ENCODE measurements at regions not wholly inside any gene's neighbourhood (a gene's known extent, or its start where the extent isn't known, plus 50 kb on each side); places are given as distances from the start of the nearest gene placed in this dataset.

DNA sequence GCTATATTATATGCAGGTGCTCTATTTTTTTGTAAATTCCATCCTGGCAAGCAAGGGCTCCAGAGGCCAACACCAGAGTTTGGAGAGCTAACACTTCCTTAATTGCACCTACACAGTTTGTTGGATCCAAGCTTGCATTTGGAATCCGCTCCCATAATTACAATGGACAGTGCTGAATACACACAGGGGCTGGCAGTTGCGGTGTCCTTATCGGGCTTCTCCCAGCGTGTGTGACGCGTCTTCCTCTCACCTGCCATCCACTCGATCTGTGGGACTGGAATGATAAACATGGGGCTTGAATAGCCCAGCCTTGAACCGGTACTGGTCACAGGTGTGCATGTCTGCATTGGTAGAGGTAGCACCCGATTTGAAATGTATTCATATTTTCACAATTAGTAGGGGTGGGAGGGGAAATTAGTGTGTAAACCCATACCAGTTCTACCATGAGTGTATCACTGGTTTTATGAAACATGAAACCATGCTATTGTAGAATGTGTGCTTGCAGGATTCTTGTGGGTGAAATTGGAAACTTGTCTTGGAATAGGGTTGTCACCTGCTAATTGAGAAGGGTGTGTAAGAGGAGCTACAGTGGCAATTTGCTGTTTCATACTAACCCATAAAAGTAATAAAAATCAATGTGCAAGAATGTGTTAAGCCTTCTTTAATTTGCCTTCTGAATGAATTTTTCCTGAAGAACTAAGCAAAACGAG is 316.5 kb downstream of the WDR11 start:
- 88 to 95% (median 90%) methylated on average over 7 to 10 of the region's 10 CpGs for WGBS, 4 donors
- H3K36me3 ChIP-seq (replicated peaks in 1 of 2) = no peaks in the 10 kb centered on the region
- intact Hi-C loops (cut with DNase I) = no loop called here
- no peaks in the 10 kb centered on the region for H3K9me3 ChIP-seq (replicated peaks in 1 of 3)
- DNase-seq = no peak
- no peak overlapping the region for H3K27ac ChIP-seq
- no peaks in the 10 kb centered on the region for H3K27me3 ChIP-seq
- TF ChIP-seq, protein P1, sequence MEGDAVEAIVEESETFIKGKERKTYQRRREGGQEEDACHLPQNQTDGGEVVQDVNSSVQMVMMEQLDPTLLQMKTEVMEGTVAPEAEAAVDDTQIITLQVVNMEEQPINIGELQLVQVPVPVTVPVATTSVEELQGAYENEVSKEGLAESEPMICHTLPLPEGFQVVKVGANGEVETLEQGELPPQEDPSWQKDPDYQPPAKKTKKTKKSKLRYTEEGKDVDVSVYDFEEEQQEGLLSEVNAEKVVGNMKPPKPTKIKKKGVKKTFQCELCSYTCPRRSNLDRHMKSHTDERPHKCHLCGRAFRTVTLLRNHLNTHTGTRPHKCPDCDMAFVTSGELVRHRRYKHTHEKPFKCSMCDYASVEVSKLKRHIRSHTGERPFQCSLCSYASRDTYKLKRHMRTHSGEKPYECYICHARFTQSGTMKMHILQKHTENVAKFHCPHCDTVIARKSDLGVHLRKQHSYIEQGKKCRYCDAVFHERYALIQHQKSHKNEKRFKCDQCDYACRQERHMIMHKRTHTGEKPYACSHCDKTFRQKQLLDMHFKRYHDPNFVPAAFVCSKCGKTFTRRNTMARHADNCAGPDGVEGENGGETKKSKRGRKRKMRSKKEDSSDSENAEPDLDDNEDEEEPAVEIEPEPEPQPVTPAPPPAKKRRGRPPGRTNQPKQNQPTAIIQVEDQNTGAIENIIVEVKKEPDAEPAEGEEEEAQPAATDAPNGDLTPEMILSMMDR (IDR thresholded peaks at IDR 0.05) = no peak
- no peak for TF ChIP-seq POLR2A (IDR thresholded peaks at IDR 0.05)
- no peaks in the 10 kb centered on the region for H3K4me1 ChIP-seq (replicated peaks in 1 of 2)
- no peak overlapping the region for H3K4me3 ChIP-seq

DNA sequence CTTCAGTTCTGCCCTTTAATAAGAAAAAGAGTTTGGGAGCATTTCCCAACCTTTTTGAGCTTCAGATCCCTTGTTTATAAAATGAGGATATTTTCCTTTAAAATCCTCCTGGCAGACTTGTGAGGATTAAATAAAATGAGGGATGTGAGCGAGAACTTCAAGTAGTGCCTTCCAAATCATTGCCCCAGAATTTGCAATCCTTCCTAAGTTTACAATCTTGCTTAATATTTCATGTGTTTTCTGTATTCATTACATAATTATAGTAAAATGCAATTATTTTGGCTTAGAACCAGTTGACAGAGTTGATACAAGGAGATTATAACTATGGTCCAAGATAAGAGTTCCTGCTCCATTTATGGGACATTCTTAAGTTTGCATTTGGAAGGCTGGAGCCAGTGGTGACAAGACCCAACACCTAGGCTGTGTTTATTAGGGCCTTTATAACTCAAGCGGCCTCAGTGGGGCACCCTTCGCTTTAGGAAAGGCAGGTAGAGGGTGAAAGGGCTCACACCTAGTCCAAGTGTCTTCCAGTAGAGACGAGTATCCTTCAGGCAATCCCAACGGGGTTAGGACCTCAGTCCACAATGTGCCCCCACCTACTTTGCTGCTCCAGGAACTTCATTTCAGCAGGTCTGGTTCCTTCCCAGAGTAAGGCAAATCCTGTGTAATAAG is 317.5 kb downstream of the WDR11 start:
- H3K9me3 ChIP-seq (replicated peaks in 1 of 3) = no peaks in the 10 kb centered on the region
- H3K27ac ChIP-seq = no peak overlapping the region
- 78 to 95% (median 80%) methylated on average over 5 of the region's 5 CpGs for WGBS, 4 donors
- TF ChIP-seq, protein P1 (IDR thresholded peaks at IDR 0.05) = no peak
- TF ChIP-seq POLR2A (IDR thresholded peaks at IDR 0.05) = no peak
- H3K4me3 ChIP-seq = no peak overlapping the region
- no peaks in the 10 kb centered on the region for H3K36me3 ChIP-seq (replicated peaks in 1 of 2)
- no peaks in the 10 kb centered on the region for H3K4me1 ChIP-seq (replicated peaks in 1 of 2)
- H3K27me3 ChIP-seq = no peaks in the 10 kb centered on the region
- no peak for DNase-seq
- intact Hi-C loops (cut with DNase I) = no loop called here

- H3K27me3 ChIP-seq = no peaks in the 10 kb centered on the region
- H3K9me3 ChIP-seq (replicated peaks in 1 of 3) = no peaks in the 10 kb centered on the region
- H3K4me1 ChIP-seq (replicated peaks in 1 of 2) = no peaks in the 10 kb centered on the region
- 74 to 91% (median 83%) methylated on average over 3 of the region's 3 CpGs for WGBS, 4 donors
- DNase-seq = no peak
- H3K27ac ChIP-seq = no peak overlapping the region
- H3K4me3 ChIP-seq = no peak overlapping the region
- no peaks in the 10 kb centered on the region for H3K36me3 ChIP-seq (replicated peaks in 1 of 2)
- intact Hi-C loops (cut with DNase I) = no loop called here
- no peak for TF ChIP-seq POLR2A (IDR thresholded peaks at IDR 0.05)
- TF ChIP-seq, protein P1 (IDR thresholded peaks at IDR 0.05) = no peak
Observed at GRCh38 chr10:121169406-121169805, 318.2 kb downstream of the WDR11 start.

DNA sequence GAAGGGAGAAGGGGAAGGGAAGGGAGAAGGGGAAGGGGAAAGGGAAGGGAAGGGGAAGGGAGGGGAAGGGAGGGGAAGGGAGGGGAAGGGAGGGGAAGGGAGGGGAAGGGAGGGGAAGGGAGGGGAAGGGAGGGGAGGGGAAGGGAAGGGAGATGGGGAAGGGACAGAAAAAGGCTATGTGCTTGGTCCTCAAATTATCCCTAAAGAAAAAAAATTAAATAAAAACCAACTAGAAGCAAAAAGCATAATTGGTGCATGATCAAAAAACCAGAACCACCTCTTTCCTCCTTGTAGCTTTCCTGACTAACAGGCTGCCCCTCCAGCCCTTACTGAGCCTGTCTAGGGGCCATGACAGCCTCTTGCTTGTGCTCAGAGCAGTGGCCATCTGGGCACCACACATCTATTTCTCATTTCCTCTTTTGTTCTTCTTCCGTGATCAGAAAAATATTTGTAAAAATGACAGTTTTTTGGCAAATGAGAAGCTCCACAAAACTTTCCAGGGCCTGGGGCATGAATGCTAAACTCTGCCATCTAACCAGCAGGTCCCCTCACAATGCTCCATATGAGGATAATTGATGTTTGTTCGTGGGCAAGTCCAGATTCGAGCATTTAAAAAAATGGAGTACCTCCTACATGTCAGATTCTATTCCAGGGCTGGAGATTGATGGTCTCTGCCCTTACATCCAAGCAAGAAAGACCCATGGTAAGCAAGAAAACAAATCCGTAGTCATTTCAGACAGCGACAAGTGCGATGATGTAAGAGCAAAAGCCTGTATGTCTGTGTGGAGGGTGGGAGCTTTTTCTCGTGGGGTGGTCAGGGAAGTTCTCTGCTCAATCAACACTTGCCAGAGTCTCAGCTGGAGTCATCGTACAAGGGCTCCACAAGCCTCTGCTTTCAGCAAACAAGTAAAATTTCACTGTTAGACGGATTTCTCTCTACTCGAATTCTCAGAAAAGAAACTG is 320.9 kb downstream of the WDR11 start:
- 76 to 82% (median 79%) methylated on average over 10 of the region's 10 CpGs for WGBS, 4 donors
- H3K4me1 ChIP-seq (replicated peaks in 1 of 2) = no peaks in the 10 kb centered on the region
- no peak for DNase-seq
- H3K4me3 ChIP-seq = no peak overlapping the region
- H3K27ac ChIP-seq = no peak overlapping the region
- H3K36me3 ChIP-seq (replicated peaks in 1 of 2) = no peaks in the 10 kb centered on the region
- no peak for TF ChIP-seq POLR2A (IDR thresholded peaks at IDR 0.05)
- TF ChIP-seq, protein P1 (IDR thresholded peaks at IDR 0.05) = no peak
- no peaks in the 10 kb centered on the region for H3K9me3 ChIP-seq (replicated peaks in 1 of 3)
- no peaks in the 10 kb centered on the region for H3K27me3 ChIP-seq
- intact Hi-C loops (cut with DNase I) = no loop called here
